Fibroblast of skin of back (primary cell): ENCODE measurements at regions not wholly inside any gene's neighbourhood (a gene's known extent, or its start where the extent isn't known, plus 50 kb on each side); places are given as distances from the start of the nearest gene placed in this dataset.
A peak's percentile ranks its signal among the peaks of the same experiment; 100 is the strongest.

ENCODE experiments used
- DNase-seq: peaks from one replicate; pipeline ENCODE4 v3.0.0-alpha.2; 2013

DNA sequence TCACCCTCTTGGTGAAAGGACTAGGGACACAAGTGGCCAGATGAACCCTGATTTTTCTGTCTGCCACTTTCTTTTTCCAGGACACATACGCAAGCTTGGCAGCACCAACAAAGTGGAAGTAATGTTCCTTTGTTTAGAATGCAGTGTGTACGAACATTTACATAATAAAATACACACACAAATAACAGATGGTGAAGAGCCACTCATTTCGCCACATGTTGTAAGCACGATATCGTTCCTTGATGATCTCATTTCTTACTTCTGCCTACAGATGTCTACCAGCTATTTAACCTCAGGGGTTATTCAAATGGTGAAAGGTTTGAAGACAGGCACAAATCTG is 670.2 kb upstream of the CXADR start:
- no peak for DNase-seq

DNA sequence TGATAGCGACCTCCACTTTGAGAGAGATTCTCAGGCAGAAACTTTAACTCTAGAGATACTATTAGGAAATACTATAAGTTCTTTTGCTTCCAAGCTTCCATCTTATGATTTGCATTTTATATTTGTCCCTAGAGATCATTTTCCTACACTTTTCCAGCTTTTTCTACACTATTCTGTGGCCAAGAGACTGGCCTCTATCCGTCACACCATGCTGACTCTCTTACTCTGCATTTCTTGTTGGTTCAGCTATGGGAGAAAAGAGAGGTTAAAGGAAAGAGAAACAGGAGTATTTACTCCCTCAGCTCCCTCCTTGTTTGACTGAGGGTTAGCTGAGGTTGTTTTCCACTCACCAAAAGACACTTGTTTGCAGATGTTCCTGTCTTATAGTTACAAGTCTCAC is 665.6 kb upstream of the CXADR start:
- DNase-seq: no peak

DNA sequence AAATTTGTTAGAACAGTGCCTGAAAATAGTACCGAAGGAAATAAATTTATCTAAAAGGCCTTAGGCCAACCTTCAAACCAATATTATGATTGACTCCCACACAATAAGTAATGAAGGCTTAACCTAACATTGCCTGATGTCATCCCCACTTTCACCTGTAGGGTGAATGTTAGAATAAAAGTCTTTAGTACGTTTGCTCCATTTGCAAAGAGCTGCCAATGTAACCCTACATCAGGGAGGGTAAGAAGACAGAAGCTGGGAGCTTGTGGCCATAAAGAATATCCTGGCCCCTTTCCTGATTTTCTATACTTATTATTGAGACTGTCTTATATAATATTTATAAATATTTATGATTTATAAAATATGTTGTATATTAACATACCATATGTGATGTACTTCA is 661.8 kb upstream of the CXADR start:
- no peak for DNase-seq

DNA sequence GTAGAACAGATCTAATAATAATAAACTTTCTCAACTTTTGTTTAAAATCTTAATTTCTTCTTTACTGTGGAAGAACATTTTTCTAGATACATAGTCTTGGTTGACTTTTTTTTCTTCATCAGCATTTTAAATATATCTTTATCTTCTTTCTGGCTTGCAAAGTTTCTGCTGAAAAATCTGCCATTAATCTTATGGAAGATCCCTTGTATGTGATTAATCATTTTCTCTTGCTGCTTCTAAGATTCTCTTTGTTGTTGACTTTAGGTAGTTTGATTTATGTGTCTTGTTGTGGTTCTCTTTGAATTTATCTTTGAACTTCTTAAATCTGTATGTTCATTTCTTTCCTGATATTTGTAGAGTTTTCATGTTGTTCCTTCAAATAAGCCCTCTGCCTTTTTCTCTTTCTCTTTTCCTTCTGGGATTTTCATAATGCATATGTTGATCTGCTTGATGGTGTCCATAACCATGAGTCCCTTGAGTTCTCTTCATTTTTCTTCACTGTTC is 657.6 kb upstream of the CXADR start:
- no peak for DNase-seq

DNA sequence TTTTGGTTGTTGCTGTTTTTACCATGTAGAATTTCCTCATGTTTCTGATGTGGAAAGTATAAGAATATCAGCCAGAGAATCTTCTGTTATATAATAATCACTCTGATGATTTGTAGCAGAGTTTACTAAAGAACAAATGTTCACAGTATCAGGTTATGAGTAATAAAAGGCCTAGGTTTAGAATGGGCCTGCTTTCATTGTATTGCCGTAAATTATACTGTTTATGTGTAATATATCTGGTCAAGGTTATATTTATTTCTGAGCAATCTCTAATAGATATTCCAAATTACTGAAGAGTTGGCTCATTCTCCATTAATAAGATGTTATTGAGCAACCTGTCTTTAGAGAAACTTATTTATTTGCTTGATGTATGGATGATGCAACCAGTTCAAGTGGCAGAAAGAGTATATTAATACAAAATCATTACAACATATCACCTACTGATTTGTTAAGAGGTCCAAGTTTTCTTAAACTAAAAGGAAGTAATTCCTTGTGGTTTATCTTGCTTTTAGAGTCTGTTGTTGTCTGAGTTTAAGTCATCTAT is 649.4 kb upstream of the CXADR start:
- no peak for DNase-seq

DNA sequence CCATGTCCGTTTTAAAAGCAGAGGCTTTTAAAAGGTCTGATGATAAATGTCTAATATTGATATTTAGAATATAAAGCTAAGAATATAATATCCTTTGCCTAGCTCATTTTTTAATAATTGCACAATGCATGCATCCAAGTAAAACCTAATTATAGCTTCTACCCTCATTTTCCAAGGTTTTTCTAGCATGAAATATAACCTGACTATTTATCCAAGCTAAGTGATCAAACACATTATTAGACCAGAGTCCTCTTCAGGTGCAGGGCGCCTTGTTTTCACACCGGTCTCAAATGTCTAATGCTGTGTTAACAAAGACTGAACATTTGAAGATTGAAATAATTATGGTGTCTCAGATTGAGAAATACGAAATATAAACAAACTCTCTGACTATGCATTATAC is 648.9 kb upstream of the CXADR start:
- no peak for DNase-seq

DNA sequence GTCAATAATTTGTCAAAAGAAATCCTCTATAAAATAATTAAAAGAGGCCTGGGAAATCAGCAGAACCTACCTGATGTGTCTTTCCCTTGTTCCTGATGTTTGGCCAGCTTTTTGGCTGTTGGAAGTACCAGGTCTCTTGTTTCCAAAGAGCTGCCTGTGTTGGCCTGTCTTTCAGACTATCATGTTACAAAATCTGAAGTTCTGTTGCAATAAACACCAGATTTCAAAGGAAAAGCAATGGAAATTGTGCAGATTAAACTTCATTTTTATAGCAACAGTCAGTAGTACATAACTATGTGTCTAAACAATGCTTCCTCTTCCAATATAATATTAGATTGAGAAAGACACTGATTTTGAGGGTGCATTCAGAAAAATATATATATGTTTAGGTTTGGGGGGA is 647.2 kb upstream of the CXADR start:
- no peak for DNase-seq

DNA sequence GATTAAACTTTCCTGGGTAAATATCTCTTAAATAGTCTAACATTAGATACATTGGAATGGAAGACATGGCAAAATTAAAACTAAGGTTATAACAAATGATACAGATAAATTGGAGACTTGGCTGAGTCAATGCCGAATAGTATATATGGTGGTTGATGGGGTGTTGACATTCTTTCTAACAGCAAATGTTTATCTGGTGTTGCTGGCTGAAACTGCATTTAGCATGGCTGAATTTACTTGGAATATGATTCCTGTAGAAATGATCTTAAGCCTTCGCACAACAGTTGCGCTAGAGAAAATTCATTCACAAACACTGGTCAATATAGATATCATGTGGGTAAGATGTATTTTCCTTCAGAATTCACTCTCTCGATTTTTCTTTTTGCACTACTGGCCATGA is 646.0 kb upstream of the CXADR start:
- DNase-seq: no peak

DNA sequence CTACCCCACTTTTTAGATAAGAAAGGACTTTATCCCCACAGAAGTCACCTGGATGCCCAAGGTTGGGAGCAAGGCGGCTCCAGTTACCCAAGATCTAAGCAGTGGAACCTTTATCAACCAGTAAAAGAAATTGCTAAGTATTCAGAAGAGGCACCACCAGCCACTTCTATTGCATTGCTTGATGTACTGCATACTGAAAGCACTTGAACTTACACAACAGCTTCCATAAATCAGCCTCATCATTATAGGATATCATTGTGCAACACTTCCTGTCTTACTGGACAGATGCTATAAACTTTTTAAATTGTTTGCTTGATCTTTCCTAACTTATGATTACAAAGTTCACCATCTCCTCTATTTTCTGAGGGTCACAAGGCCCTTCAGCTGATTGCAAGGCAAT is 642.7 kb upstream of the CXADR start:
- DNase-seq: no peak

DNA sequence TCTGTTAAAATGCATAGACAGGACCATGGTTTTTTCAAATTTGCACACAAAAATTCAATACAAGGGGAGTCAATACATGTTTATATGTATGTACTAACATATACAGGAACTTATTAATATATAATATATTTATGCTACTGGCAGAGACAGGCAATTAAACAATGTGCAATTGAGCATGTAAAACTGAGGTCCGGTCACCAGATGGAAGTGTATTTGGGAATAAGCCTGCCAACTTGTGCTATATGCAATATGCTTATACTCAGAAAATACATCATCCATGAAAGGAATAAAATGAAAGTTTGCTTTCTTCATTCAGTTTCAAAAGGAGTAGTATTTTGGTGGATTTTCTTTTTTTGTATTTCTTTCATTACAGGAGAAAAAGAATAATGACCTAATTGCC is 640.2 kb upstream of the CXADR start:
- no peak for DNase-seq

DNA sequence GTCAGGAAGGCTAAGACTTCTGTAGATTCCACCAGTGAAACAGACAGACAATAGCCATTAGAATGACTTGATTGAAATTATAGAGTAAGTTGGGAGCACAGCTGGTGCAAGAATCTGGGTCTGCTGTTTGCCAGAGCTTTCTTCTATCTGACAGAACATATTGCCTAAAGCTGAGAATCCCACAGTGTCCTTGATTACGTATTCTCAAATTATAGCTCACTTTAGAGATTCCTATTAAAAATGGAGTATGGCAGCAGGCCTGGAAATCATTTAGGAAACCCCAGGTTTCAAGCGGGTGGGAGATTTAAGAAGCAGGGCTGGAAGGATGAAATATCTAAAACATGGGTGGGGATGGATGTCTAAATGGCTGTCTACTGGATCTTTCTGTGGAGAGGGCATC is 639.7 kb upstream of the CXADR start:
- no peak for DNase-seq

DNA sequence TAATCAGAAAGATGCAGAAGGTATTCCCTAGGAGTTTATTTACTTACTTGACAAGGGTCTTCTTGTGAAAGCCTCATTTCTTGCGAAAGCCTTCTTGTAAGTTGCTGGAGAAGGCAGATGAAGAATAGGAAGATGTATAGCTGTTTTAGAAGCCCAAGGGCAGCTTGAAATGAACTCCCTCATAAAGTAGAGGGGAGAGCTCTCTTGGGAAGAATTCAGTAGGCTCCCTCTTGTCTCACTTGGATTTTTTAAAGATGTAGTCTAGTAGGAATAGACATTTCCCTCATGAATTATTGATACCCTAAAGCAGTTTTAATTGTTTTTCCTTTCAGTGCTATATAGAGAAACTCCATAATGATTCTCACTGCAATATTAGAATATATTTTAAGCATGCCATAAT is 639.2 kb upstream of the CXADR start:
- no peak for DNase-seq

DNA sequence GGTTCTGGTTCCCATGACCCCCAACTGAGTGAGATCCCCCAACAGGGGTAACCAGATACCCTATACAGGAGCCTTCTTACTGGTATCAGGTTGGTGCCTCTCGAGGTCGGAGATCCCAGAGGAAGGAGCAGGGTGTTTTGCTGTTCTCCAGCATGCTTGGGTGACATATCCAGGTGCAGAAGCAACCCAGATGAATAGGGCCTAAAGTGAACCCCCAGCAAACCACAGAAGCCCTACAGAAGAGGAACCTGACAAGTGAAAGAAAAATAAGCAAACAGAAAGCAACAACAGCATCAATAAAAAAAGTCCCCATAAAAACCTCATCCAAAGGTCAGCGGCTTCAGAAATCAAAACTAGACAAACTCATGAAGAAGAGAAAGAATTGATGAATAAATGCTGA is 633.4 kb upstream of the CXADR start:
- no peak for DNase-seq

DNA sequence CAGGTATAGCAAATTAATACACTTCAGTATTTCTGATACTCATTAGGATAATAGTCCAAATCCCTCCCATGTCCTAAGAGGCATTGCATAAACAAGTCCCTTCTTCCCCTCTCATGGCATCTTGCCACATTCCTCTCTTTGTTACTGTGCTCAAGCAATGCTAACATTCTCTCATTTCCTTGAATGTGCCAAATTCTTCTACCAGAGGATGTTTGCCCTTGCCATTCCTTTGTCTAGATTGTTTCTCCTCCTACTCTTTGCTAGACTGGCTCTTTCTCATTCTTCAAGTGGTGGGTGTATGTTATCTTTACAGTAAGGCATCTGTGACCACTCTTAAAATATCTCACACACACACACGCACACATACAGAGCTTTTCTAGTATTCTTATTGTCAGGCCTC is 621.0 kb upstream of the CXADR start:
- peak; percentile 93 for DNase-seq

DNA sequence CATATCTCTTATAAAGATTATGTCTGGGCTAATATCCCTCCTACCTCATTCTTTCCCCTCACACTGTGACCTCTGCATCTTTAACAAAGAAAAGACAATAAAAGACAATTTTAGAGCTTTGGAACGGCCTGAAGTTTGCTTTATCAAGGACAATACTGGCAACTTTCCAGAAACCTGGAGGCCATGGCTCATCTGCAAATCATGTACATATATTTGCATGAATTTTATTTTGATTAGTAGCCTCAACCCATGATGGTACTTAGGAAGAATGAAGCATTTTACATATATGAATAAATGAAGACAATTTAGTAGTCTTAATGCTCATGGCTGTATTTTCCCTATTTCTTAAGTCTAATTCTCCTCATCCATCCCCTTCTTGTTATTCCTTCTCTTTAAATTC is 612.2 kb upstream of the CXADR start:
- DNase-seq: peak; percentile 5

DNA sequence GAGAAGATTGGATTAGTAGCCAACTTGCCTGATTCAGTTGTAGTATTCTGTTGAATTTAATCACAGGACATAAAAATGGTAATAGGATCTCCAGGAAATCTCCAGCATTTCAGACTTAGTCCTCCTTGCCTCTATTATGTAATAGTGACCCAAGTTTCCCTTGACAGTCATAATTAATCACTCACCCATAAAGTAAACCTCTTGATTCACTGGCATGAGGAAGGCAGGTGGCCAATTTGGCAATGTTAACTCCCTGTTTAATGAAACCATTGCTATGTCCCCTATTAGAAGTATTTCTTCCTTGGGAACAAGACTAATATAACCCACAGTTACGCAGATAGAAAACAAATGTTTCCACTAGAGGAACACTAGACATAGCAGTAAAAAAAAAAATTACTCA is 604.8 kb upstream of the CXADR start:
- DNase-seq: no peak

DNA sequence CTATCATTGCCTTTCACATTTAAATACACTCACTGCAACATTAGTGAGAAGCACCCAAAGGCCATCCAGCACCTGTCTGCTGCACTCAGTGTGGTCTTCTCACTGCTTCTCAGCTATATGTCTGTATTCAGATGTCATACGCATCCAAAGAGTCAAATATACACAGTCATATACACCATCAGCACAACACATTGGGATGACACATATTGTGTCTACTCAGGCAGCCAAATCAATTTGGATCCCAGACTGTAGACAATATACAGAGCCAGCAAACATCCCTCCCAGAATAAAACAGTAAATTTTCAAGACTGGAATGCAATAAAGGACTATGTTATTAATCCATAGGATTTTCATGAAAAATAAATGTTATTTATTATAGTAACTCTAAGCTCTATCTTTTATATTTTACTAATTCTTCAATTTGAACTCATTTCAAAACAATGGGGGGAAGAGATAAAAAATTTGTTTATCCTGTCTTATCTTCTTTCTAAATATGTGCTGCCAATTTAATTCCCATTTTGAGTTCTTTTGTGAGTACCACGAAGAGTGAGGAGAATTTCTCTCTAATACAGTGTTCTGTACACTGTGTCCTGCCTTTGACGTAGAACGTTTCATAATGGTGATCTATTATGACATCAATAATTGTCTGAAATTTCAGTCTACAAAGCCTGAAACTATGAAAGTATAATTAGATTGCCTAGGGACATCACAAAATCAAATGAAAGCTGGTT is 602.2 kb upstream of the CXADR start:
- no peak for DNase-seq

DNA sequence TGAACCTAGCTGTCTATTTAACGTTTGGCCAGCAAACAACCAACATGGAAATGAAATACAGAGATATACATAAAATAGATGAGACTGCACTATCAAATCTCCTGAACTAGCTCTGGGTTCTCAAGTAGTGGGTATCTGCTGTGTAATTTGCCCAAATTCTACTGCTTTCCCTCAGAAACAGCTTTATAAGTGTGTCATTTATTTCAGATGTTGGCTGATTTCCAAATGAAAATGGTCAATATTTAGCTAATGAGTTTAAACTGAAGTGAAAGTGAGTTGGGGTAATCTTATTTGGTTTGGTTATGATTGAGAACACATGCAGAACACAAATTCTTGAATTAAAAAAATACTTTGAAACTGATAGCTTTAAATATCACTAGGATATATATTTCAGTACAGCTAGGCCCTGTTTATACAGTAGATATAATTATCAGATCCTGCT is 601.7 kb upstream of the CXADR start:
- DNase-seq: no peak

DNA sequence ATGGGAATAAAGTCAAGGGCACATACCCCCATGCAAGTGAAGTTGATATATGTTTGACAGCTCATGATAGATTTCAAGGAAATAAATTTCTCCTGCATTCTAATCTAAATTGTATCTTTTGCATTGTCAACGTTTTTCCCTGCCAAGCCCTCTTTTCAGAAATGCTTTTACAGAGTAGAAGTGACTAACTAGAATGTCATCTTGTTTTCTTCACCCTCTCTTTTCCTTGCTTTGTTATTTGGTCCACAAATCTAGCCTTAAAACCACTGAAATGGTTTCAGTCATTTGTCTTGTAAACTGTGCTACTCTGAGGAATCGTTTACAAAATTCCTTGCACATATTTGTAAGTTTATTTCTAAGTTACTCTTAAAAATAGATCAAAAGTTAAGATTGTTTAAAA is 600.8 kb upstream of the CXADR start:
- DNase-seq: peak; percentile 36

DNA sequence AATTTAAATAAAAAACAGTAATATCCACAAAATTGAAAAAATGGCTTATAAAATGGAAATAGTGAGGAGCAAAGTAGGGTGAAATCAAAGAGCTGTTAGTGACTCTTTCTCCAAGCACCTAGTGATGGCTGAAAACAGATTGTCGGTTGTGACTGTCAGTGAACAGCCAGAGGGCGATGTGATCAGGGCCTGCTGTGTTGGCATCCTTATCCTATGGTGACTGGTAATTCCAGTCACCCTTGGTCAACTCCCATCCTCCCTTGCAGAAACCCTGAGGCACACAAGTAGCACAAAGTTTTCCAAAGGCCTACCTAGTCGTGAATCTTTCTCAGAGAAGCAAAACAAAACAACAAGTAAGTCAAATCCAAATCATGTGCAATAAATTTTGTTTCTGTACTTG is 599.8 kb upstream of the CXADR start:
- DNase-seq: no peak

DNA sequence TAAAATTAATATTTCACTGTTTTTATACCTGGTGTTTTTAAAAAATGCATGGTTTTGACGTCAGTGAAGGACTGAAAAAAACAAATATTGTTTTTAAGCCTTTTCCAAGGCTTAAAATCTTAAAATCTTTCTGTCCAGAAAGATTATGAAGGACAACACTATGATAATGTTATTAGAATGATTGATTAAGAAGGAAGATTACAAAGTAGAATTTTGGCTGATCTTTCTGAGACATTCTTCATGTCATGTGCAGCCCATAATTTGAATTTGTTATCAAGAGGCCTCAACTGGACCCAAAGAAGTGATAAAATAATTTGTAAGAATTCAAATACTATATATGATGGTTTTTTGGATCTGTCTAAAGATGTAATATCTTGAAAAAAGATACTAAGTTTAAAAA is 584.4 kb upstream of the CXADR start:
- DNase-seq: no peak

DNA sequence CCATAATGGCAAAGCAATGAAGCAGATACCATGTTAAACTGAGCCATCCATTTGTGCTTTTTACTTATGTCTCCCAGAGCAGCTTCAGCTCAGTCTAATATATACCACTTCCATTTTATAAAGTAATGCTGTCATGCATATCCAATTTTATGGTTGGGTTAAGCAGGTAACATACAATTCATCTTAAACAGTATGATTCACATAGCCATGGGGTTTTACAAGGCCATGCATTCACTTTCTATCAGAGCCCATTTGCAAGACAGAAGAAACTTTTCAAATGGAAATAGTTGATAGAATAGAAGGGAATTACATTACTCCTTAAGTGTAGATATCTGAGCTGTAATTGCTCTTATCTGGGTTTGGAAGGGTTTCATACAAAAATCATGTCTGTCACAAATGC is 580.5 kb upstream of the CXADR start:
- DNase-seq: no peak

DNA sequence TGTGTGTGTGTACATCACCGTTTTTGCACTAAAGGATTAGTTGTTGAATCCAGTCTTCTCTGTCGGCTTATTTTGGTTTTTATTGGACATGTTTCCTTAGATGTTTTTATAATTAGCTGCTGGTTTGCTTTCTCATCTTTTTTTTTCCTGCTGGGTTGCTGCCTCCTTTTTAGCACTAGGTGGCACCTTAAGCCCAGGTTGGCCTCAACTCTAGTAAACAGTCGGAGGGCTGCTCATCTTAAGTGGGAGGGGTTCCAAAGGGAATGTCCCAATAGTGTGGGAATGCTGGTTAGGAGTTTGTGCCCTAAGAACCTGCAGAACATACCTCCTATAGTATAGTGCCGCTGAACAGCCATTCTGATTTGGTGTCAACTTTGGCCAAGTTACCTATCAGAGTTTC is 570.1 kb upstream of the CXADR start:
- peak; percentile 35 for DNase-seq

DNA sequence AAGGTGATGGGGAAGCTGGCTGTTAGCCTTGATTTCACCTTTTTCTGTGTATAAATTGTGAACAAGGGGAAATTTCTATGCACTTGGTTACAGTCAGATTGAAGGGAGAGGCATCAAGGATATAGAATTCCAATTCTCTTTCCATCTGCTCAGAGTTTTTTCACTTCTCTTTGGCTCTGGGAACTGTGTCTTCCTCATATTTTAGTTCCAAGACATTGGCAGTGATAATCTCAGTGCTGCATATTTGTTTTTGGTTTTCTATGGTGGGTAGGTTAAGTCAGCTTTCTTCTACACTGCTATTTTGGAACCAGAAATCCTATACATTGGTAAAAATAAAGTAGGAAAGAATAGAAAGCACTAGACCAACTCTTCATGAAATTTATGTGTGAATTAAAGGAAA is 569.6 kb upstream of the CXADR start:
- DNase-seq: no peak

DNA sequence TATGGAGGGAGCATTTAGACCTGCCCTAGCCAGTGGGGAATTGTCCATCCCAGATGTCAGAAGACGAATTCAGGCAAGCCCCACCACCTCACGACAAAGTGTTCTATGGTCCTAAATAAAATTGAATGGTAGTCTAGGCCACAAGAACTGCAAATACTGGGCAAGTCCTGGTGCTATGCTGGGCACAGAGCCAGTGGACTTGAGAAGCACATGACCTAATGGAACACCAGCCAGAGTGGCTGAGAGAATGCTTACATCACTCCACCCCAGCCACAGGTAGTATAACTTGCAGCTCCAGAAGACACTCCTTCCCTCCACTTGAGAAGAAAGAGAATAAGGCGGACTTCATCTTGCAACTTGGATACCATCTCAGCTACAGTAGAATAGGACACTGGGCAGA is 567.3 kb upstream of the CXADR start:
- no peak for DNase-seq
